ENCODE measurements at regions not wholly inside any gene's neighbourhood (a gene's known extent, or its start where the extent isn't known, plus 50 kb on each side); places are given as distances from the start of the nearest gene placed in this dataset.

DNA sequence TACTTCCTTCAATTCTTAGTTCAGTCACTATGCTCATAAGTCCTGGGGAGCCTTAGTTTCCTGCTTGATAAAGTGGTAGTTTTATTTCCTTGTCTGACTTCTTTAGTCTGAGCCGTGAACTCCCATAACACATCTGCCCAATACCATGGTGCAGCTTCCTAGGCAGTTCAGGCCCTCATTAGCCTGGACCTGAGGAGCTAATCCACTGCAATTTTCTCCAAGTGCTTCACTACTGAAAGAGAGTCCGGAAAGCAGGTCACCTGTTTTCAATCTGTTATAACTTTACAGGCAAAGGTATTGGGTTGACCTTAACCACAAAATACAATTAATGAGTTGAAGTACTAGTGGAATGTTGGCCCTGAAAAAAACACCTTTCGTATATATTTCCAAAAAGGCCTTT is 245.4 kb upstream of the BOD1L1 start:
- Histone ChIP-seq H2BK12ac (ENCODE audit: low read length) (no peak overlapping the region), H3K36me3 (ENCODE audit: control insufficient read depth in 1 of 2, insufficient read depth in 2 of 2, low read length in 2 of 2) (no peaks in the 10 kb centered on the region), H4K8ac (ENCODE audit: low read depth, low read length) (no peak overlapping the region), H3K79me2 (ENCODE audit: control insufficient read depth, insufficient read depth, low read length, poor library complexity) (no peaks in the 10 kb centered on the region), H3K4ac (ENCODE audit: low read depth, low read length) (no peak overlapping the region), H3K4me1 (ENCODE audit: control insufficient read depth in 1 of 2, insufficient read depth in 2 of 2, low read length in 2 of 2) (no peaks in the 10 kb centered on the region), H2AFZ (ENCODE audit: insufficient read depth, low read length, poor library complexity) (no peak overlapping the region), H3K9ac (ENCODE audit: low read length) (peak overlapping the region; percentile 68), H2BK5ac (ENCODE audit: low read depth, low read length, poor library complexity) (no peak overlapping the region), H3K4me2 (ENCODE audit: low read length) (no peak overlapping the region), H3K9me3 (ENCODE audit: insufficient read depth, low read depth, low read length) (no peaks in the 10 kb centered on the region), H3K4me3 (ENCODE audit: low read depth, low read length) (no peak overlapping the region), H3K14ac (ENCODE audit: low read length) (no peak overlapping the region), H4K12ac (ENCODE audit: low read depth, low read length) (no peak overlapping the region), H3K18ac (ENCODE audit: low read length) (no peak overlapping the region), H3K27me3 (ENCODE audit: insufficient read depth, low read length) (no peaks in the 10 kb centered on the region), H2BK120ac (ENCODE audit: insufficient read depth, low read length, poor library complexity) (no peak overlapping the region), H3K79me1 (ENCODE audit: low read length) (no peaks in the 10 kb centered on the region), H4K91ac (ENCODE audit: low read depth, low read length) (no peak overlapping the region), H3K27ac (ENCODE audit: low read depth, low read length) (no peak overlapping the region), H3K23ac (ENCODE audit: low read length) (no peak overlapping the region), H2AK5ac (ENCODE audit: low read length) (no peak overlapping the region)
- no CpG with 5 or more reads among the region's 3 CpGs for WGBS (ENCODE audit: extremely low coverage, insufficient coverage, insufficient read length)
- DNase-seq: no peak

DNA sequence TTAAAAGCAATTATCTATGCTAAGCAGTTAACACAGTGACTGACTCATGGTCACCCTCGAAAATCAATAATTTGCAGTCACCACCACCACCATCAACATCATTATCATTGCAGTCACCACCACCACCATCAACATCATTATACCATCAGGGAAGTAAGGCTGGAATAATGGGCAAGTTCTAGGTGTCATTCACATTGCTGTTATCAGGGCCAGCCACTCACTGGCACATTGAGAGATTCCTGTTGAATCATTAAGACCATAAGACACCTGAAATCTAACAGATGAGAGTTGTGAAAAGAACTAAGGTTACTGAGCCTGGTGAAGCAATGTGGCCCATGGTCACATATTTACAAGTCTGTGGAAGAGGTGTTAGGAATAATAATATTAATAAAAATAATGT is 247.7 kb upstream of the BOD1L1 start:
- no peak overlapping the region for H2AFZ ChIP-seq (ENCODE audit: insufficient read depth, low read length, poor library complexity)
- no peaks in the 10 kb centered on the region for H3K36me3 ChIP-seq (ENCODE audit: control insufficient read depth in 1 of 2, insufficient read depth in 2 of 2, low read length in 2 of 2)
- no peaks in the 10 kb centered on the region for H3K79me1 ChIP-seq (ENCODE audit: low read length)
- H2BK5ac ChIP-seq (ENCODE audit: low read depth, low read length, poor library complexity): no peak overlapping the region
- no peaks in the 10 kb centered on the region for H3K9me3 ChIP-seq (ENCODE audit: insufficient read depth, low read depth, low read length)
- WGBS (ENCODE audit: extremely low coverage, insufficient coverage, insufficient read length): no CpG with 5 or more reads among the region's 1 CpG
- no peak overlapping the region for H3K4ac ChIP-seq (ENCODE audit: low read depth, low read length)
- no peak overlapping the region for H4K91ac ChIP-seq (ENCODE audit: low read depth, low read length)
- H4K12ac ChIP-seq (ENCODE audit: low read depth, low read length): no peak overlapping the region
- H3K4me3 ChIP-seq (ENCODE audit: low read depth, low read length): no peak overlapping the region
- no peak overlapping the region for H3K4me2 ChIP-seq (ENCODE audit: low read length)
- no peak for DNase-seq
- no peak overlapping the region for H2BK12ac ChIP-seq (ENCODE audit: low read length)
- no peaks in the 10 kb centered on the region for H3K4me1 ChIP-seq (ENCODE audit: control insufficient read depth in 1 of 2, insufficient read depth in 2 of 2, low read length in 2 of 2)
- H2AK5ac ChIP-seq (ENCODE audit: low read length): no peak overlapping the region
- no peak overlapping the region for H4K8ac ChIP-seq (ENCODE audit: low read depth, low read length)
- no peaks in the 10 kb centered on the region for H3K79me2 ChIP-seq (ENCODE audit: control insufficient read depth, insufficient read depth, low read length, poor library complexity)
- H3K27me3 ChIP-seq (ENCODE audit: insufficient read depth, low read length): no peaks in the 10 kb centered on the region
- H3K23ac ChIP-seq (ENCODE audit: low read length): no peak overlapping the region
- no peak overlapping the region for H3K27ac ChIP-seq (ENCODE audit: low read depth, low read length)
- no peak overlapping the region for H2BK120ac ChIP-seq (ENCODE audit: insufficient read depth, low read length, poor library complexity)
- H3K9ac ChIP-seq (ENCODE audit: low read length): no peak overlapping the region
- H3K18ac ChIP-seq (ENCODE audit: low read length): no peak overlapping the region
- H3K14ac ChIP-seq (ENCODE audit: low read length): no peak overlapping the region

DNA sequence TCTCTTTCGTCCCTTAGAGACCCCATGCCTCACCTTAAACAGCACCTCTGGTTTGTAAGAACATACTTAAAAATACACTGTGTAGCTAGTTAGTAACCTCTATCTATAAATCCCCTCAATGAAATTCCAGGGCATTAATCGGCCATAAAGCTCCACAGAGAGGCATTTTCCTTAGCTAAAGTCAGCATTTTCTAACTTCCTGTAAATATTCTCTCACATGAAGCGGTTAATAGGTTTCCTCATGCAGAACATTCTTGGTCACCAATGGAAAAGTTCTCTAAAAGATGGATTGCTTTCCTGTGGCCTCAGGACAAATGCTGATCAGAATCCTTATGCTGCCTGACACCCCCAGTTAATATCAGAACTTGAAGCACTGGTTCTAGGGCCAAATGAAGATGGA is 248.6 kb upstream of the BOD1L1 start:
- Histone ChIP-seq H2BK12ac (ENCODE audit: low read length) (no peak overlapping the region), H2AK5ac (ENCODE audit: low read length) (no peak overlapping the region), H3K14ac (ENCODE audit: low read length) (no peak overlapping the region), H2BK120ac (ENCODE audit: insufficient read depth, low read length, poor library complexity) (no peak overlapping the region), H2AFZ (ENCODE audit: insufficient read depth, low read length, poor library complexity) (no peak overlapping the region), H4K12ac (ENCODE audit: low read depth, low read length) (no peak overlapping the region), H3K27ac (ENCODE audit: low read depth, low read length) (no peak overlapping the region), H3K79me1 (ENCODE audit: low read length) (no peaks in the 10 kb centered on the region), H3K9ac (ENCODE audit: low read length) (no peak overlapping the region), H3K4me3 (ENCODE audit: low read depth, low read length) (no peak overlapping the region), H3K4me1 (ENCODE audit: control insufficient read depth in 1 of 2, insufficient read depth in 2 of 2, low read length in 2 of 2) (no peaks in the 10 kb centered on the region), H4K91ac (ENCODE audit: low read depth, low read length) (no peak overlapping the region), H3K18ac (ENCODE audit: low read length) (no peak overlapping the region), H2BK5ac (ENCODE audit: low read depth, low read length, poor library complexity) (no peak overlapping the region), H3K27me3 (ENCODE audit: insufficient read depth, low read length) (no peaks in the 10 kb centered on the region), H3K36me3 (ENCODE audit: control insufficient read depth in 1 of 2, insufficient read depth in 2 of 2, low read length in 2 of 2) (no peaks in the 10 kb centered on the region), H3K9me3 (ENCODE audit: insufficient read depth, low read depth, low read length) (no peaks in the 10 kb centered on the region), H3K4me2 (ENCODE audit: low read length) (no peak overlapping the region), H3K23ac (ENCODE audit: low read length) (no peak overlapping the region), H3K4ac (ENCODE audit: low read depth, low read length) (no peak overlapping the region), H3K79me2 (ENCODE audit: control insufficient read depth, insufficient read depth, low read length, poor library complexity) (no peaks in the 10 kb centered on the region), H4K8ac (ENCODE audit: low read depth, low read length) (no peak overlapping the region)
- WGBS (ENCODE audit: extremely low coverage, insufficient coverage, insufficient read length): no CpG with 5 or more reads among the region's 3 CpGs
- DNase-seq: no peak

DNA sequence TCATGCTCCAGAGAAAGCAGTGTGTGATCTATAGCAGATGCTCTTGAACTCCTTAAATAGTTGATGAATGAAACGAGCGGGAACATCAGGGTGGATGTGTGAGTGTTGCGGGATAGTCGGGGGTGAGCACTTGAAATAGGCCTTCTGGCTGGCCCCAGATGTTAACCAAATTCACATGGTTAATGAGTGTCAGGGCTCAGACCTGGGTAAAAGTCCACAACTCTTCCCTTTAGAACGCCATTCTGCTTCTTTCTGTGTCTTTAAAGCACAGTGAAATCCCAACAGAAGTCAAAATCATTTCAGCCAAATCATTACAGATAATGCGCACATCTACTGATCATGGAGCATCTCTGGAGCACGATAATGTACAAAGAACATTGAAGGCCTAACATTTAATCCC is 249.4 kb upstream of the BOD1L1 start:
- H2BK12ac ChIP-seq (ENCODE audit: low read length): no peak overlapping the region
- no peak overlapping the region for H2AFZ ChIP-seq (ENCODE audit: insufficient read depth, low read length, poor library complexity)
- no peak overlapping the region for H3K14ac ChIP-seq (ENCODE audit: low read length)
- H3K4ac ChIP-seq (ENCODE audit: low read depth, low read length): no peak overlapping the region
- H3K27me3 ChIP-seq (ENCODE audit: insufficient read depth, low read length): no peaks in the 10 kb centered on the region
- no peak overlapping the region for H3K23ac ChIP-seq (ENCODE audit: low read length)
- no peak overlapping the region for H4K8ac ChIP-seq (ENCODE audit: low read depth, low read length)
- no peak overlapping the region for H3K4me3 ChIP-seq (ENCODE audit: low read depth, low read length)
- H3K4me2 ChIP-seq (ENCODE audit: low read length): no peak overlapping the region
- H4K91ac ChIP-seq (ENCODE audit: low read depth, low read length): no peak overlapping the region
- no peak overlapping the region for H3K18ac ChIP-seq (ENCODE audit: low read length)
- H4K12ac ChIP-seq (ENCODE audit: low read depth, low read length): no peak overlapping the region
- DNase-seq: no peak
- no peak overlapping the region for H2BK120ac ChIP-seq (ENCODE audit: insufficient read depth, low read length, poor library complexity)
- H2BK5ac ChIP-seq (ENCODE audit: low read depth, low read length, poor library complexity): no peak overlapping the region
- H3K27ac ChIP-seq (ENCODE audit: low read depth, low read length): no peak overlapping the region
- H2AK5ac ChIP-seq (ENCODE audit: low read length): no peak overlapping the region
- no peaks in the 10 kb centered on the region for H3K36me3 ChIP-seq (ENCODE audit: control insufficient read depth in 1 of 2, insufficient read depth in 2 of 2, low read length in 2 of 2)
- H3K9ac ChIP-seq (ENCODE audit: low read length): no peak overlapping the region
- H3K4me1 ChIP-seq (ENCODE audit: control insufficient read depth in 1 of 2, insufficient read depth in 2 of 2, low read length in 2 of 2): no peaks in the 10 kb centered on the region
- WGBS (ENCODE audit: extremely low coverage, insufficient coverage, insufficient read length): no CpG with 5 or more reads among the region's 7 CpGs
- no peaks in the 10 kb centered on the region for H3K79me2 ChIP-seq (ENCODE audit: control insufficient read depth, insufficient read depth, low read length, poor library complexity)
- no peaks in the 10 kb centered on the region for H3K9me3 ChIP-seq (ENCODE audit: insufficient read depth, low read depth, low read length)
- no peaks in the 10 kb centered on the region for H3K79me1 ChIP-seq (ENCODE audit: low read length)

All from trophoblast cell (in vitro differentiated cells and primary cell).